GM21360 (cell line): ENCODE measurements at regions not wholly inside any gene's neighbourhood (a gene's known extent, or its start where the extent isn't known, plus 50 kb on each side); places are given as distances from the start of the nearest gene placed in this dataset.
"Not testable (repeated sequence)": the region's sequence is repeated elsewhere in the genome, so short reads cannot be mapped to it uniquely, and the experiment has no call there.

Source experiments
- ATAC-seq: cut with Tn5 transposase; IDR thresholded peaks from one replicate; pipeline ENCODE4 v1.9.1; 2021; ENCODE audit warnings: mild to moderate bottlenecking, moderate library complexity; ENCODE audit not compliant: unreplicated experiment

GRCh38 chr1:61028136-61028535 lies 54.2 kb upstream of the NFIA start:
- ATAC-seq, result no peak

- not testable (repeated sequence) for ATAC-seq
Observed at GRCh38 chr1:61018068-61018467, 64.3 kb upstream of the NFIA start.

GRCh38 chr1:61017651-61018050 lies 64.7 kb upstream of the NFIA start:
- ATAC-seq, result no peak

GRCh38 chr1:61013946-61014667 lies 68.3 kb upstream of the NFIA start:
- ATAC-seq, result no peak

GRCh38 chr1:61013189-61013945 lies 69.0 kb upstream of the NFIA start:
- no peak for ATAC-seq

- ATAC-seq, result no peak
Observed at GRCh38 chr1:61012341-61012761, 70.0 kb upstream of the NFIA start.

- no peak for ATAC-seq
Observed at GRCh38 chr1:61011561-61012263, 70.6 kb upstream of the NFIA start.

GRCh38 chr1:61007534-61008364 lies 74.6 kb upstream of the NFIA start:
- no peak for ATAC-seq

GRCh38 chr1:61005614-61006580 lies 76.5 kb upstream of the NFIA start:
- no peak for ATAC-seq

- ATAC-seq, result no peak
Observed at GRCh38 chr1:61004262-61005003, 77.9 kb upstream of the NFIA start.

- ATAC-seq, result no peak
Observed at GRCh38 chr1:61000327-61000726, 82.0 kb upstream of the NFIA start.

- no peak for ATAC-seq
Observed at GRCh38 chr1:60998786-60999185, 83.6 kb upstream of the NFIA start.

GRCh38 chr1:60994828-60995492 lies 87.4 kb upstream of the NFIA start:
- ATAC-seq, result no peak

GRCh38 chr1:60994369-60994768 lies 88.0 kb upstream of the NFIA start:
- ATAC-seq, result no peak

GRCh38 chr1:60992165-60992564 lies 90.2 kb upstream of the NFIA start:
- ATAC-seq, result no peak

- no peak for ATAC-seq
Observed at GRCh38 chr1:60990714-60991090, 91.7 kb upstream of the NFIA start.

- no peak for ATAC-seq
Observed at GRCh38 chr1:60989749-60990713, 92.3 kb upstream of the NFIA start.
